CD14-positive monocyte (primary cell): ENCODE measurements at regions not wholly inside any gene's neighbourhood (a gene's known extent, or its start where the extent isn't known, plus 50 kb on each side); places are given as distances from the start of the nearest gene placed in this dataset.

Source experiments
- DNase-seq, 3 donors: peaks; one replicate each; pipeline ENCODE4 v3.0.0-alpha.2; 2011 to 2022
- H2AFZ ChIP-seq: 2 replicates; pipeline ENCODE4 v1.6.0; 2012; ENCODE audit warnings: mild to moderate bottlenecking, low read depth, low read length, inconsistent platforms; ENCODE audit not compliant: insufficient read depth, poor library complexity, severe bottlenecking
- H3K27ac ChIP-seq, 2 donors: 1 replicate in 1 of 2; 2 replicates in 1 of 2; pipeline ENCODE4 v1.5.1; 2012 to 2013; ENCODE audit warnings: low read length in 2 of 2, control low read depth in 1 of 2, inconsistent platforms in 1 of 2, low read depth in 1 of 2, mild to moderate bottlenecking in 1 of 2
- H3K27me3 ChIP-seq, 2 donors: one replicate each; pipeline versions ENCODE4 v1.6.0 to v1.6.1; 2011 to 2013; ENCODE audit warnings: low read length in 2 of 2; ENCODE audit not compliant: control insufficient read depth in 2 of 2, insufficient read depth in 2 of 2
- H3K36me3 ChIP-seq, 2 donors: replicated peaks in 1 of 2; 1 replicate in 1 of 2; 2 replicates in 1 of 2; pipeline versions ENCODE4 v1.5.1 to v1.6.1; 2012 to 2013; ENCODE audit warnings: low read length in 2 of 2, control low read depth in 1 of 2, inconsistent platforms in 1 of 2, mild to moderate bottlenecking in 1 of 2; ENCODE audit not compliant: insufficient read depth in 2 of 2, control insufficient read depth in 1 of 2
- H3K4me1 ChIP-seq, 2 donors: 1 replicate in 1 of 2; 2 replicates in 1 of 2; pipeline versions ENCODE4 v1.5.1 to v1.6.1; 2012 to 2013; ENCODE audit warnings: low read length in 2 of 2, control low read depth in 1 of 2, inconsistent platforms in 1 of 2, mild to moderate bottlenecking in 1 of 2, moderate library complexity in 1 of 2; ENCODE audit not compliant: insufficient read depth in 2 of 2, control insufficient read depth in 1 of 2
- H3K4me2 ChIP-seq: replicated peaks from 2 replicates; pipeline ENCODE3; 2012; ENCODE audit warnings: low read length, moderate library complexity, mild to moderate bottlenecking; ENCODE audit not compliant: poor library complexity, severe bottlenecking; ENCODE audit errors: extremely low read depth
- H3K4me3 ChIP-seq, 3 experiments: fragments of 200-600 bp in 1 of 3; sonication (generic) in 1 of 3; replicated peaks in 1 of 3; 1 replicate in 2 of 3; 2 replicates in 1 of 3; pipeline ENCODE4 v1.5.1; 2011 to 2013; ENCODE audit warnings: low read length in 3 of 3, mild to moderate bottlenecking in 3 of 3, control low read depth in 2 of 3, low read depth in 2 of 3, inconsistent platforms in 1 of 3, moderate library complexity in 1 of 3
- H3K79me2 ChIP-seq: 2 replicates; pipeline ENCODE4 v1.6.0; 2012; ENCODE audit warnings: mild to moderate bottlenecking, control low read depth, inconsistent platforms, low read length, moderate library complexity; ENCODE audit not compliant: insufficient read depth
- H3K9ac ChIP-seq: 2 replicates; pipeline ENCODE4 v1.6.0; 2017; ENCODE audit warnings: low read length, mild to moderate bottlenecking; ENCODE audit not compliant: insufficient read depth, poor library complexity, severe bottlenecking
- H3K9me3 ChIP-seq, 2 donors: replicated peaks in 1 of 2; 1 replicate in 1 of 2; 2 replicates in 1 of 2; pipeline versions ENCODE4 v1.5.1 to v1.6.1; 2012 to 2013; ENCODE audit warnings: low read length in 2 of 2, control low read depth in 1 of 2; ENCODE audit not compliant: control insufficient read depth in 1 of 2, insufficient read depth in 1 of 2
- H4K20me1 ChIP-seq: 2 replicates; pipeline ENCODE4 v1.6.0; 2012; ENCODE audit warnings: mild to moderate bottlenecking, low read length, control low read depth, moderate library complexity; ENCODE audit not compliant: insufficient read depth
- H3K27ac Mint-ChIP-seq, 7 donors: one replicate each; pipeline ENCODE4 v1.8.0; 2020; ENCODE audit warnings: mild to moderate bottlenecking in 7 of 7, mixed read lengths in 7 of 7, moderate library complexity in 6 of 7, inconsistent platforms in 2 of 7
- H3K27me3 Mint-ChIP-seq, 3 donors: one replicate each; pipeline ENCODE4 v1.8.0; 2021 to 2022; ENCODE audit warnings: low read depth in 3 of 3, mild to moderate bottlenecking in 3 of 3, mixed read lengths in 3 of 3, moderate library complexity in 3 of 3, inconsistent platforms in 1 of 3
- H3K36me3 Mint-ChIP-seq, 2 donors: one replicate each; pipeline ENCODE4 v1.8.0; 2020; ENCODE audit warnings: mixed read lengths in 2 of 2, inconsistent platforms in 1 of 2, mild to moderate bottlenecking in 1 of 2
- H3K4me1 Mint-ChIP-seq: one replicate; pipeline ENCODE4 v1.8.0; 2020; ENCODE audit warnings: mild to moderate bottlenecking, mixed read lengths
- H3K4me3 Mint-ChIP-seq, 2 donors: one replicate each; pipeline ENCODE4 v1.8.0; 2020; ENCODE audit warnings: mild to moderate bottlenecking in 2 of 2, mixed read lengths in 2 of 2, moderate library complexity in 1 of 2
- H3K9me3 Mint-ChIP-seq, 7 donors: one replicate each; pipeline ENCODE4 v1.8.0; 2020 to 2022; ENCODE audit warnings: mixed read lengths in 7 of 7, mild to moderate bottlenecking in 6 of 7, moderate library complexity in 6 of 7, inconsistent platforms in 2 of 7
- CTCF ChIP-seq: fragments of 200-600 bp; IDR thresholded peaks from one replicate; pipeline ENCODE4 v1.8.0; 2022; ENCODE audit warnings: antibody characterized with exemption, mild to moderate bottlenecking
- WGBS: methylation state at CpG from one replicate; pipeline ENCODE4 v1.1.5; 2013; ENCODE audit warnings: missing lambda C conversion rate; ENCODE audit not compliant: insufficient coverage; 5-methylcytosine and 5-hydroxymethylcytosine counted together
- intact Hi-C, 2 donors: fragments of 100-400 bp; cut with micrococcal nuclease; formaldehyde crosslinking; loops; one replicate each; pipeline versions ENCODE4 v1.15.0 to v1.15.1; 2023

DNA sequence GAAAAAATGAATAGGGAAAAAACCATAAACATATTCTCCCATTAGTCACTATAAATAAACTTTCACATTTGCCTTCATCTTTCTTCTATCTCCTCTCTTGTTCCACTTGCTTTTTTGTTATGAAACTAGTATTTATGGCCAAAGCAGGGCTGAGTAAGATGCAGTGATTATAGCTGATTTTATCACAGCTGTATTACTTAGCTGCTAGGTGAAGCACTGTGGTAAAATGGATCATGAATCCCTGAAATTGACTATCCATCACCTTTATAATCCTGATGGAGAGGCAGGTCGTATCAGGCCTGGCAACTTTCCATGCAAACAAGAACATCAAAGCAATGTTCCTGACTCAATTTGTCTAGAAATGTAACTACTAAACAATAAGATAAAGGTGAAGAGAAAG is 471.6 kb downstream of the TUSC7 start:
- no peak overlapping the region for H2AFZ ChIP-seq
- Mint-ChIP-seq H3K27ac (no peak overlapping the region), H3K9me3 (peaks cover 0 to 4% (median 0%) of the 10 kb centered on the region in 7 donors), H3K4me1 (no peaks in the 10 kb centered on the region), H3K4me3 (no peak overlapping the region), H3K36me3 (no peaks in the 10 kb centered on the region), H3K27me3 (no peaks in the 10 kb centered on the region)
- no peaks in the 10 kb centered on the region for H4K20me1 ChIP-seq
- no peak overlapping the region for H3K27ac ChIP-seq
- intact Hi-C loops = no loop called here
- H3K4me1 ChIP-seq = no peaks in the 10 kb centered on the region
- DNase-seq = no peak
- H3K36me3 ChIP-seq = no peaks in the 10 kb centered on the region
- no peaks in the 10 kb centered on the region for H3K27me3 ChIP-seq
- H3K9ac ChIP-seq = no peak overlapping the region
- H3K4me3 ChIP-seq = no peak overlapping the region
- H3K4me2 ChIP-seq = no peak overlapping the region
- no CpG with 5 or more reads among the region's 1 CpG for WGBS
- H3K9me3 ChIP-seq = no peaks in the 10 kb centered on the region
- no peak for TF ChIP-seq CTCF
- H3K79me2 ChIP-seq = no peaks in the 10 kb centered on the region

GRCh38 chr3:117184574-117184973 is 475.0 kb downstream of the TUSC7 start:
- Histone ChIP-seq H3K36me3 (no peaks in the 10 kb centered on the region), H3K27me3 (no peaks in the 10 kb centered on the region), H3K4me1 (no peaks in the 10 kb centered on the region), H3K4me3 (no peak overlapping the region), H3K79me2 (no peaks in the 10 kb centered on the region), H2AFZ (no peak overlapping the region), H3K9me3 (no peaks in the 10 kb centered on the region), H3K9ac (no peak overlapping the region), H4K20me1 (no peaks in the 10 kb centered on the region), H3K4me2 (no peak overlapping the region), H3K27ac (no peak overlapping the region)
- Mint-ChIP-seq H3K9me3 (peaks cover 0 to 4% (median 0%) of the 10 kb centered on the region in 7 donors), H3K27me3 (peaks cover 0 to under 1% (median 0%) of the 10 kb centered on the region in 3 donors), H3K27ac (no peak overlapping the region), H3K4me1 (no peaks in the 10 kb centered on the region), H3K4me3 (no peak overlapping the region), H3K36me3 (no peaks in the 10 kb centered on the region)
- no peak for TF ChIP-seq CTCF
- 89% methylated on average over 2 of the region's 4 CpGs for WGBS
- intact Hi-C loops = no loop called here
- no peak for DNase-seq
